Neural cell (in vitro differentiated cells): ENCODE measurements at regions not wholly inside any gene's neighbourhood (a gene's known extent, or its start where the extent isn't known, plus 50 kb on each side); places are given as distances from the start of the nearest gene placed in this dataset.

Experiments used
- EP300 ChIP-seq: fragments of 450-650 bp; conservative IDR thresholded peaks from 2 replicates; pipeline ENCODE4 v1.6.1; 2014; ENCODE audit warnings: antibody characterized with exemption, mild to moderate bottlenecking, moderate library complexity; ENCODE audit not compliant: poor library complexity, severe bottlenecking
- EZH2 ChIP-seq: fragments of 200-600, 300-800 bp; shearing (Covaris generic), sonication (generic); IDR thresholded peaks from 2 replicates; pipeline ENCODE4 v1.6.1; 2014; ENCODE audit warnings: antibody characterized with exemption, low read length, borderline replicate concordance, mild to moderate bottlenecking; ENCODE audit not compliant: insufficient read depth, poor library complexity, severe bottlenecking
- MXI1 ChIP-seq: fragments of 450-650 bp; conservative IDR thresholded peaks from 2 replicates; pipeline ENCODE4 v1.6.1; 2014; ENCODE audit warnings: antibody characterized with exemption, mild to moderate bottlenecking; ENCODE audit not compliant: poor library complexity, severe bottlenecking
- POLR2AphosphoS5 ChIP-seq: IDR thresholded peaks from 2 replicates; pipeline ENCODE4 v1.6.1; 2012
- RAD21 ChIP-seq: fragments of 450-650 bp; conservative IDR thresholded peaks from 2 replicates; pipeline ENCODE4 v1.6.1; 2014; ENCODE audit warnings: antibody characterized with exemption, mild to moderate bottlenecking, moderate library complexity
- SMC3 ChIP-seq: fragments of 450-650 bp; conservative IDR thresholded peaks from 2 replicates; pipeline ENCODE4 v1.6.1; 2014; ENCODE audit warnings: antibody characterized with exemption, mild to moderate bottlenecking, moderate library complexity; ENCODE audit not compliant: poor library complexity
- TAF1 ChIP-seq: IDR thresholded peaks from 2 replicates; pipeline ENCODE4 v1.6.1; 2012; ENCODE audit warnings: low read depth
- TF ChIP-seq, protein P1 (sequence below): fragments of 450-650 bp; IDR thresholded peaks from 2 replicates; pipeline ENCODE4 v1.5.1; 2014; ENCODE audit warnings: antibody characterized with exemption, mild to moderate bottlenecking, moderate library complexity; ENCODE audit not compliant: poor library complexity, severe bottlenecking
- TF ChIP-seq, protein P2 (sequence below): IDR thresholded peaks from 2 replicates; pipeline ENCODE4 v1.6.1; 2012; ENCODE audit warnings: borderline replicate concordance

DNA sequence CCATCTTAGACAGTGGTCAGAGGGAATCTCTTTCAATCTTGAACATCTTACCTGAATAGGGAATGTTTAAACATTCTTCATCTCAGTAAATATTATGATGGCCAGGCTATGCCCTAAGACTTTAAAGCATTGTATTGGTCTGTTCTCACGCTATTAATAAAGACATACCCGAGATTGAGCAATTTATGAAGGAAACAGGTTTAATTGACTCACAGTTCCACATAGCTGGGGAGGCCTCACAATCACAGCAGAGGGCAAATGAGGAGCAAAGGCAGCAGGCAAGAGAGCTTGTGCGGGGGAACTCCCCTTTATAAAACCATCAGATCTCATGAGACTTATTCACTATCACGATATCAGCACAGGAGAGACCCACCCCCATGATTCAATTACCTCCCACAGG lies 55.3 kb upstream of the SOX9 start:
- TF ChIP-seq, protein P1, sequence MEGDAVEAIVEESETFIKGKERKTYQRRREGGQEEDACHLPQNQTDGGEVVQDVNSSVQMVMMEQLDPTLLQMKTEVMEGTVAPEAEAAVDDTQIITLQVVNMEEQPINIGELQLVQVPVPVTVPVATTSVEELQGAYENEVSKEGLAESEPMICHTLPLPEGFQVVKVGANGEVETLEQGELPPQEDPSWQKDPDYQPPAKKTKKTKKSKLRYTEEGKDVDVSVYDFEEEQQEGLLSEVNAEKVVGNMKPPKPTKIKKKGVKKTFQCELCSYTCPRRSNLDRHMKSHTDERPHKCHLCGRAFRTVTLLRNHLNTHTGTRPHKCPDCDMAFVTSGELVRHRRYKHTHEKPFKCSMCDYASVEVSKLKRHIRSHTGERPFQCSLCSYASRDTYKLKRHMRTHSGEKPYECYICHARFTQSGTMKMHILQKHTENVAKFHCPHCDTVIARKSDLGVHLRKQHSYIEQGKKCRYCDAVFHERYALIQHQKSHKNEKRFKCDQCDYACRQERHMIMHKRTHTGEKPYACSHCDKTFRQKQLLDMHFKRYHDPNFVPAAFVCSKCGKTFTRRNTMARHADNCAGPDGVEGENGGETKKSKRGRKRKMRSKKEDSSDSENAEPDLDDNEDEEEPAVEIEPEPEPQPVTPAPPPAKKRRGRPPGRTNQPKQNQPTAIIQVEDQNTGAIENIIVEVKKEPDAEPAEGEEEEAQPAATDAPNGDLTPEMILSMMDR, result no peak
- no peak for TF ChIP-seq TAF1
- no peak for TF ChIP-seq POLR2AphosphoS5
- TF ChIP-seq EZH2, result no peak
- TF ChIP-seq, protein P2, sequence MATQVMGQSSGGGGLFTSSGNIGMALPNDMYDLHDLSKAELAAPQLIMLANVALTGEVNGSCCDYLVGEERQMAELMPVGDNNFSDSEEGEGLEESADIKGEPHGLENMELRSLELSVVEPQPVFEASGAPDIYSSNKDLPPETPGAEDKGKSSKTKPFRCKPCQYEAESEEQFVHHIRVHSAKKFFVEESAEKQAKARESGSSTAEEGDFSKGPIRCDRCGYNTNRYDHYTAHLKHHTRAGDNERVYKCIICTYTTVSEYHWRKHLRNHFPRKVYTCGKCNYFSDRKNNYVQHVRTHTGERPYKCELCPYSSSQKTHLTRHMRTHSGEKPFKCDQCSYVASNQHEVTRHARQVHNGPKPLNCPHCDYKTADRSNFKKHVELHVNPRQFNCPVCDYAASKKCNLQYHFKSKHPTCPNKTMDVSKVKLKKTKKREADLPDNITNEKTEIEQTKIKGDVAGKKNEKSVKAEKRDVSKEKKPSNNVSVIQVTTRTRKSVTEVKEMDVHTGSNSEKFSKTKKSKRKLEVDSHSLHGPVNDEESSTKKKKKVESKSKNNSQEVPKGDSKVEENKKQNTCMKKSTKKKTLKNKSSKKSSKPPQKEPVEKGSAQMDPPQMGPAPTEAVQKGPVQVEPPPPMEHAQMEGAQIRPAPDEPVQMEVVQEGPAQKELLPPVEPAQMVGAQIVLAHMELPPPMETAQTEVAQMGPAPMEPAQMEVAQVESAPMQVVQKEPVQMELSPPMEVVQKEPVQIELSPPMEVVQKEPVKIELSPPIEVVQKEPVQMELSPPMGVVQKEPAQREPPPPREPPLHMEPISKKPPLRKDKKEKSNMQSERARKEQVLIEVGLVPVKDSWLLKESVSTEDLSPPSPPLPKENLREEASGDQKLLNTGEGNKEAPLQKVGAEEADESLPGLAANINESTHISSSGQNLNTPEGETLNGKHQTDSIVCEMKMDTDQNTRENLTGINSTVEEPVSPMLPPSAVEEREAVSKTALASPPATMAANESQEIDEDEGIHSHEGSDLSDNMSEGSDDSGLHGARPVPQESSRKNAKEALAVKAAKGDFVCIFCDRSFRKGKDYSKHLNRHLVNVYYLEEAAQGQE, result no peak
- no peak for TF ChIP-seq MXI1
- TF ChIP-seq RAD21, result no peak
- TF ChIP-seq EP300, result no peak
- no peak for TF ChIP-seq SMC3
